Fibroblast of lung (primary cell): ENCODE measurements at regions not wholly inside any gene's neighbourhood (a gene's known extent, or its start where the extent isn't known, plus 50 kb on each side); places are given as distances from the start of the nearest gene placed in this dataset.

ENCODE experiments used
- DNase-seq, 2 donors: peaks; one replicate each; pipeline versions ENCODE4 v3.0.0 to v3.0.0-alpha.2; 2010; ENCODE audit warnings: low read depth in 2 of 2
- H2AFZ ChIP-seq: 2 replicates; pipeline ENCODE4 v1.5.1; 2012; ENCODE audit warnings: low read length, control low read depth, inconsistent platforms
- H3K27ac ChIP-seq: 2 replicates; pipeline ENCODE4 v1.5.1; 2011; ENCODE audit warnings: low read length, control low read depth; ENCODE audit not compliant: insufficient read depth
- H3K27me3 ChIP-seq: 2 replicates; pipeline ENCODE4 v1.5.1; 2011; ENCODE audit warnings: mild to moderate bottlenecking, low read length; ENCODE audit not compliant: control insufficient read depth, insufficient read depth
- H3K36me3 ChIP-seq: 2 replicates; pipeline ENCODE4 v1.5.1; 2011; ENCODE audit warnings: low read length; ENCODE audit not compliant: control insufficient read depth, insufficient read depth
- H3K4me1 ChIP-seq: 2 replicates; pipeline ENCODE4 v1.5.1; 2011; ENCODE audit warnings: low read length; ENCODE audit not compliant: control insufficient read depth, insufficient read depth; ENCODE audit errors: extremely low read depth
- H3K4me2 ChIP-seq: 2 replicates; pipeline ENCODE4 v1.5.1; 2011; ENCODE audit warnings: low read length, control low read depth; ENCODE audit not compliant: insufficient read depth; ENCODE audit errors: extremely low read depth
- H3K4me3 ChIP-seq, 4 experiments: fragments of 200-600 bp in 1 of 4; sonication (generic) in 1 of 4; replicated peaks in 1 of 4; 2 replicates each; pipeline ENCODE4 v1.5.1; 2011 to 2016; ENCODE audit warnings: low read length in 4 of 4, low read depth in 3 of 4, mild to moderate bottlenecking in 3 of 4, control low read depth in 2 of 4, inconsistent platforms in 1 of 4, mixed read lengths in 1 of 4; ENCODE audit not compliant: insufficient read depth in 1 of 4; ENCODE audit errors: control extremely low read depth in 1 of 4
- H3K79me2 ChIP-seq: 2 replicates; pipeline ENCODE4 v1.5.1; 2012; ENCODE audit warnings: mild to moderate bottlenecking, low read length, inconsistent platforms; ENCODE audit not compliant: control insufficient read depth, insufficient read depth
- H3K9ac ChIP-seq: 2 replicates; pipeline ENCODE4 v1.5.1; 2011; ENCODE audit warnings: mild to moderate bottlenecking, low read length, control low read depth; ENCODE audit not compliant: insufficient read depth
- H3K9me3 ChIP-seq: 2 replicates; pipeline ENCODE4 v1.5.1; 2012; ENCODE audit warnings: low read depth, low read length; ENCODE audit not compliant: control insufficient read depth, insufficient read depth
- H4K20me1 ChIP-seq: 2 replicates; pipeline ENCODE4 v1.5.1; 2011; ENCODE audit warnings: low read length; ENCODE audit not compliant: control insufficient read depth, insufficient read depth; ENCODE audit errors: extremely low read depth
- CTCF ChIP-seq, 2 donors: IDR thresholded peaks in 1 of 2; conservative IDR thresholded peaks in 1 of 2; 1 replicate in 1 of 2; 2 replicates in 1 of 2; pipeline ENCODE4 v1.5.1; 2011 to 2012; ENCODE audit warnings: low read length in 2 of 2, control low read depth in 1 of 2, inconsistent platforms in 1 of 2, low read depth in 1 of 2, mild to moderate bottlenecking in 1 of 2
- EZH2 ChIP-seq: IDR thresholded peaks from 2 replicates; pipeline ENCODE4 v1.5.1; 2012; ENCODE audit warnings: low read length, control low read depth, mild to moderate bottlenecking; ENCODE audit errors: missing control alignments

- H4K20me1 ChIP-seq: no peaks in the 10 kb centered on the region
- no peaks in the 10 kb centered on the region for H3K9me3 ChIP-seq
- H3K4me1 ChIP-seq: no peaks in the 10 kb centered on the region
- H2AFZ ChIP-seq: no peak overlapping the region
- H3K4me3 ChIP-seq: no peak overlapping the region
- peaks cover 5% of the 10 kb centered on the region for H3K27me3 ChIP-seq
- TF ChIP-seq CTCF (conservative IDR thresholded peaks at IDR 0.05 in 1 of 2, IDR thresholded peaks at IDR 0.05 in 1 of 2; ENCODE audit: low read depth in 1 of 2, low read length in 2 of 2) (no peak), EZH2 (no peak)
- H3K36me3 ChIP-seq: no peaks in the 10 kb centered on the region
- H3K9ac ChIP-seq: no peak overlapping the region
- no peaks in the 10 kb centered on the region for H3K79me2 ChIP-seq
- no peak for DNase-seq
- H3K4me2 ChIP-seq: no peak overlapping the region
- no peak overlapping the region for H3K27ac ChIP-seq
Observed at GRCh38 chr7:106405697-106406141, 120.9 kb upstream of the NAMPT start.

- H3K4me1 ChIP-seq: no peaks in the 10 kb centered on the region
- H3K9ac ChIP-seq: no peak overlapping the region
- TF ChIP-seq CTCF (conservative IDR thresholded peaks at IDR 0.05 in 1 of 2, IDR thresholded peaks at IDR 0.05 in 1 of 2; ENCODE audit: low read depth in 1 of 2, low read length in 2 of 2) (no peak), EZH2 (no peak)
- no peaks in the 10 kb centered on the region for H3K79me2 ChIP-seq
- no peak for DNase-seq
- H3K27me3 ChIP-seq: peaks cover 7% of the 10 kb centered on the region
- no peak overlapping the region for H3K4me3 ChIP-seq
- no peak overlapping the region for H2AFZ ChIP-seq
- no peaks in the 10 kb centered on the region for H3K9me3 ChIP-seq
- no peak overlapping the region for H3K4me2 ChIP-seq
- no peaks in the 10 kb centered on the region for H3K36me3 ChIP-seq
- H4K20me1 ChIP-seq: no peaks in the 10 kb centered on the region
- H3K27ac ChIP-seq: no peak overlapping the region
Observed at GRCh38 chr7:106402898-106403297, 118.1 kb upstream of the NAMPT start.

- H3K9ac ChIP-seq: no peak overlapping the region
- H3K4me3 ChIP-seq: no peak overlapping the region
- H3K9me3 ChIP-seq: no peaks in the 10 kb centered on the region
- no peak overlapping the region for H2AFZ ChIP-seq
- H4K20me1 ChIP-seq: no peaks in the 10 kb centered on the region
- H3K27ac ChIP-seq: no peak overlapping the region
- TF ChIP-seq EZH2: no peak
- TF ChIP-seq CTCF (conservative IDR thresholded peaks at IDR 0.05 in 1 of 2, IDR thresholded peaks at IDR 0.05 in 1 of 2; ENCODE audit: low read depth in 1 of 2, low read length in 2 of 2): no peak
- H3K4me1 ChIP-seq: no peaks in the 10 kb centered on the region
- H3K4me2 ChIP-seq: no peak overlapping the region
- no peaks in the 10 kb centered on the region for H3K36me3 ChIP-seq
- DNase-seq: no peak
- no peaks in the 10 kb centered on the region for H3K79me2 ChIP-seq
- peaks cover 7% of the 10 kb centered on the region for H3K27me3 ChIP-seq
Observed at GRCh38 chr7:106400923-106401322, 116.1 kb upstream of the NAMPT start.
